HEK293T (cell line): ENCODE measurements at regions not wholly inside any gene's neighbourhood (a gene's known extent, or its start where the extent isn't known, plus 50 kb on each side); places are given as distances from the start of the nearest gene placed in this dataset.

ENCODE experiments used
- NFRKB ChIP-seq: fragments of 450-650 bp; IDR thresholded peaks from 2 replicates; pipeline ENCODE4 v1.6.1; 2016; ENCODE audit warnings: mild to moderate bottlenecking, moderate library complexity
- PKNOX1 ChIP-seq: fragments of 450-650 bp; IDR thresholded peaks from 2 replicates; pipeline ENCODE4 v1.6.1; 2016
- SP1 ChIP-seq: fragments of 450-650 bp; IDR thresholded peaks from 2 replicates; pipeline ENCODE4 v1.6.1; 2017
- SUZ12 ChIP-seq: fragments of 450-650 bp; IDR thresholded peaks from 2 replicates; pipeline ENCODE4 v1.6.1; 2016; ENCODE audit warnings: mild to moderate bottlenecking

DNA sequence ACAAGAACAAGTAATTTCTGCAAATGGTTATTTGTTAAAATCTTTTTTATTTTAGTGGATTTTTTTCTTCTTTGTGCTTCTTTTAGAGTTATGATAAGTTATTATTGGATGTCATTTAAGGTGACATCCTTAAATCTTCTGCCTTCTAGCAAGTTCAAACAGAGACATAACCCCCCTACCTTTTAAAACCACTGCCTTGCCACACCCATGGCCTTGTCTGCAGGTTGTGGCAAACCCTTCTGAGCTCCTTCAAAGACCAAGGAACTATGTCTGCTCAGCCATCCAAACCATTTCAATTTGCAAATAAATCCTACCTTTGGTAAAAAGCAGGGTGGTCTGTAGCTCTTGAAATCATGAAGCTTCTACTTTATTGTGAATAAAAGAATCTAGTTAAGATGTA, 241.6 kb downstream of the FAM76B start:
- TF ChIP-seq NFRKB: no peak
- no peak for TF ChIP-seq SUZ12
- no peak for TF ChIP-seq PKNOX1
- no peak for TF ChIP-seq SP1
